GM12892 (cell line): ENCODE measurements at regions not wholly inside any gene's neighbourhood (a gene's known extent, or its start where the extent isn't known, plus 50 kb on each side); places are given as distances from the start of the nearest gene placed in this dataset.

ENCODE experiments used
- DNase-seq: peaks from one replicate; pipeline ENCODE4 v3.0.0; 2011; ENCODE audit not compliant: insufficient read length
- FAIRE-seq: peaks from 2 replicates; lab custom pipeline; 2011; peaks lifted over from hg19 to GRCh38; lab: Jason Lieb, UNC
- POLR2A ChIP-seq: IDR thresholded peaks from 2 replicates; pipeline ENCODE4 v1.6.1; 2011; ENCODE audit warnings: low read depth, low read length, control low read depth
- POLR2AphosphoS5 ChIP-seq: IDR thresholded peaks from 2 replicates; pipeline ENCODE4 v1.6.1; 2011; ENCODE audit warnings: low read depth, low read length, control low read depth
- TAF1 ChIP-seq: IDR thresholded peaks from 2 replicates; pipeline ENCODE4 v1.6.1; 2011; ENCODE audit warnings: low read depth, mild to moderate bottlenecking, control low read depth, low read length, borderline replicate concordance

GRCh38 chr6:145247692-145248419 lies 487.5 kb downstream of the EPM2A start:
- FAIRE-seq (no peak), DNase-seq (no peak)
- TF ChIP-seq POLR2AphosphoS5 (no peak), POLR2A (no peak), TAF1 (no peak)

GRCh38 chr6:145250436-145250835 lies 484.9 kb downstream of the EPM2A start:
- FAIRE-seq = no peak
- no peak for DNase-seq
- TF ChIP-seq POLR2A = no peak
- TF ChIP-seq TAF1 = no peak
- TF ChIP-seq POLR2AphosphoS5 = no peak

GRCh38 chr6:145252737-145253136 lies 482.6 kb downstream of the EPM2A start:
- FAIRE-seq (no peak), DNase-seq (no peak)
- TF ChIP-seq POLR2AphosphoS5 (no peak), TAF1 (no peak), POLR2A (no peak)

GRCh38 chr6:145254649-145255401 lies 480.5 kb downstream of the EPM2A start:
- DNase-seq (no peak), FAIRE-seq (no peak)
- TF ChIP-seq POLR2A (no peak), TAF1 (no peak), POLR2AphosphoS5 (no peak)

GRCh38 chr6:145257704-145258103 lies 477.6 kb downstream of the EPM2A start:
- no peak for DNase-seq
- no peak for FAIRE-seq
- TF ChIP-seq POLR2A (no peak), POLR2AphosphoS5 (no peak), TAF1 (no peak)

- no peak for FAIRE-seq
- no peak for DNase-seq
- no peak for TF ChIP-seq POLR2AphosphoS5
- no peak for TF ChIP-seq TAF1
- TF ChIP-seq POLR2A = no peak
Observed at GRCh38 chr6:145258122-145258521, 477.2 kb downstream of the EPM2A start.

GRCh38 chr6:145260484-145261175 lies 474.7 kb downstream of the EPM2A start:
- FAIRE-seq = no peak
- no peak for TF ChIP-seq POLR2A
- TF ChIP-seq POLR2AphosphoS5 = no peak
- no peak for TF ChIP-seq TAF1
- DNase-seq = no peak

GRCh38 chr6:145261758-145262157 lies 473.6 kb downstream of the EPM2A start:
- TF ChIP-seq POLR2AphosphoS5 (no peak), TAF1 (no peak), POLR2A (no peak)
- no peak for FAIRE-seq
- DNase-seq = no peak

- no peak for DNase-seq
- FAIRE-seq = no peak
- TF ChIP-seq TAF1 (no peak), POLR2A (no peak), POLR2AphosphoS5 (no peak)
Observed at GRCh38 chr6:145262771-145263170, 472.5 kb downstream of the EPM2A start.

GRCh38 chr6:145263778-145264211 lies 471.5 kb downstream of the EPM2A start:
- no peak for DNase-seq
- TF ChIP-seq POLR2AphosphoS5 = no peak
- no peak for TF ChIP-seq TAF1
- TF ChIP-seq POLR2A = no peak
- no peak for FAIRE-seq

- no peak for FAIRE-seq
- DNase-seq = no peak
- TF ChIP-seq POLR2A (no peak), TAF1 (no peak), POLR2AphosphoS5 (no peak)
Observed at GRCh38 chr6:145266432-145267075, 468.8 kb downstream of the EPM2A start.
